ENCODE measurements at regions not wholly inside any gene's neighbourhood (a gene's known extent, or its start where the extent isn't known, plus 50 kb on each side); places are given as distances from the start of the nearest gene placed in this dataset.

- TF ChIP-seq ZNF8 (CRISPR knock-in tag; IDR thresholded peaks at IDR 0.05), result no peak
- TF ChIP-seq ISL1 (CRISPR knock-in tag; IDR thresholded peaks at IDR 0.05), result no peak
- TF ChIP-seq ARNTL (CRISPR knock-in tag; IDR thresholded peaks at IDR 0.05; ENCODE audit: borderline replicate concordance, low read depth), result no peak
- TF ChIP-seq, protein P1, sequence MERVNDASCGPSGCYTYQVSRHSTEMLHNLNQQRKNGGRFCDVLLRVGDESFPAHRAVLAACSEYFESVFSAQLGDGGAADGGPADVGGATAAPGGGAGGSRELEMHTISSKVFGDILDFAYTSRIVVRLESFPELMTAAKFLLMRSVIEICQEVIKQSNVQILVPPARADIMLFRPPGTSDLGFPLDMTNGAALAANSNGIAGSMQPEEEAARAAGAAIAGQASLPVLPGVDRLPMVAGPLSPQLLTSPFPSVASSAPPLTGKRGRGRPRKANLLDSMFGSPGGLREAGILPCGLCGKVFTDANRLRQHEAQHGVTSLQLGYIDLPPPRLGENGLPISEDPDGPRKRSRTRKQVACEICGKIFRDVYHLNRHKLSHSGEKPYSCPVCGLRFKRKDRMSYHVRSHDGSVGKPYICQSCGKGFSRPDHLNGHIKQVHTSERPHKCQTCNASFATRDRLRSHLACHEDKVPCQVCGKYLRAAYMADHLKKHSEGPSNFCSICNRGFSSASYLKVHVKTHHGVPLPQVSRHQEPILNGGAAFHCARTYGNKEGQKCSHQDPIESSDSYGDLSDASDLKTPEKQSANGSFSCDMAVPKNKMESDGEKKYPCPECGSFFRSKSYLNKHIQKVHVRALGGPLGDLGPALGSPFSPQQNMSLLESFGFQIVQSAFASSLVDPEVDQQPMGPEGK (CRISPR knock-in tag; IDR thresholded peaks at IDR 0.05; ENCODE audit: borderline replicate concordance), result no peak
- TF ChIP-seq PPARA (CRISPR knock-in tag; IDR thresholded peaks at IDR 0.05; ENCODE audit: borderline replicate concordance), result no peak
- no peak for TF ChIP-seq CREB5 (CRISPR knock-in tag; IDR thresholded peaks at IDR 0.05; ENCODE audit: low read depth)
- no peak for TF ChIP-seq ZNF565 (CRISPR knock-in tag; conservative IDR thresholded peaks at IDR 0.05; ENCODE audit: low read depth)
- TF ChIP-seq TCF4 (CRISPR knock-in tag; IDR thresholded peaks at IDR 0.05; ENCODE audit: borderline replicate concordance), result no peak
- no peak for TF ChIP-seq ZFP30 (CRISPR knock-in tag; IDR thresholded peaks at IDR 0.05)
- no peak for TF ChIP-seq TOX (CRISPR knock-in tag; IDR thresholded peaks at IDR 0.05; ENCODE audit: borderline replicate concordance)
- no peak for TF ChIP-seq RARB (CRISPR knock-in tag; IDR thresholded peaks at IDR 0.05)
- TF ChIP-seq OSR1 (CRISPR knock-in tag; IDR thresholded peaks at IDR 0.05), result no peak
Observed at GRCh38 chr20:2203436-2203835, 92.4 kb upstream of the TGM3 start.

Data from SK-N-SH treated with all-trans-retinoic acid at 6 μM for 48 hours (cell line).